ENCODE measurements at regions not wholly inside any gene's neighbourhood (a gene's known extent, or its start where the extent isn't known, plus 50 kb on each side); places are given as distances from the start of the nearest gene placed in this dataset.

- Histone ChIP-seq H3K79me2 (ENCODE audit: control insufficient read depth in 1 of 2, insufficient read depth in 2 of 2, low read length in 2 of 2) (peaks cover 31 to 100% of the 10 kb centered on the region in 2 experiments), H3K79me1 (ENCODE audit: low read depth, low read length) (peaks cover 3% of the 10 kb centered on the region), H3K4me3 (ENCODE audit: extremely low read depth in 1 of 4, insufficient read depth in 2 of 4, low read depth in 3 of 4, low read length in 4 of 4) (no peak overlapping the region), H4K5ac (ENCODE audit: insufficient read length, low read depth, low read length) (no peak overlapping the region), H2BK120ac (replicated peaks; ENCODE audit: low read depth, low read length) (no peak overlapping the region), H3K9ac (replicated peaks in 1 of 4; ENCODE audit: extremely low read depth in 1 of 4, low read depth in 3 of 4, low read length in 3 of 4) (no peak overlapping the region), H3K27ac (ENCODE audit: low read depth, low read length) (no peak overlapping the region), H3K27me3 (replicated peaks in 1 of 4; ENCODE audit: control insufficient read depth in 3 of 4, extremely low read depth in 1 of 4, insufficient read depth in 3 of 4, low read length in 3 of 4) (no peaks in the 10 kb centered on the region), H2BK12ac (ENCODE audit: low read depth, low read length) (no peak overlapping the region), H3K4me1 (replicated peaks in 1 of 4; ENCODE audit: control insufficient read depth in 3 of 4, insufficient read depth in 4 of 4, low read length in 3 of 4) (peaks cover 0 to 7% (median 0%) of the 10 kb centered on the region in 4 experiments; a peak in 4 of 7 replicates), H4K91ac (replicated peaks; ENCODE audit: insufficient read length, low read length) (no peak overlapping the region), H2BK5ac (ENCODE audit: low read depth, low read length) (no peak overlapping the region), H3K56ac (replicated peaks; ENCODE audit: insufficient read length, low read depth, low read length) (no peak overlapping the region), H3K23me2 (ENCODE audit: low read depth, low read length) (no peaks in the 10 kb centered on the region), H3K4me2 (ENCODE audit: insufficient read depth in 1 of 2, low read depth in 2 of 2, low read length in 2 of 2) (no peak overlapping the region), H2AFZ (ENCODE audit: low read length) (no peak overlapping the region), H2BK15ac (ENCODE audit: low read length) (no peak overlapping the region), H4K8ac (ENCODE audit: extremely low read depth, insufficient read depth, low read length) (no peak overlapping the region), H2BK20ac (ENCODE audit: low read length) (no peak overlapping the region), H2AK5ac (ENCODE audit: low read depth, low read length) (no peak overlapping the region), H4K20me1 (replicated peaks in 1 of 2; ENCODE audit: control insufficient read depth in 1 of 2, insufficient read depth in 2 of 2, low read length in 2 of 2) (peaks cover 10 to 11% of the 10 kb centered on the region in 2 experiments), H3K36me3 (ENCODE audit: control insufficient read depth in 2 of 4, insufficient read depth in 4 of 4, low read length in 3 of 4) (no peaks in the 10 kb centered on the region; a peak in 2 of 8 replicates), H3K18ac (ENCODE audit: extremely low read depth, low read length) (no peak overlapping the region), H3K14ac (ENCODE audit: insufficient read length) (no peak overlapping the region), H3K4ac (replicated peaks; ENCODE audit: insufficient read length, low read depth, low read length) (no peak overlapping the region), H3K9me3 (ENCODE audit: insufficient read depth in 2 of 2, low read depth in 1 of 2, low read length in 1 of 2) (peaks cover 0 to 4% of the 10 kb centered on the region in 2 experiments; a peak in 1 of 4 replicates), H3K23ac (ENCODE audit: insufficient read length) (no peak overlapping the region)
- ChIA-PET POLR2A (ENCODE audit: partially characterized antibody) (interaction anchor here (0.6 to 1.0 kb wide), 2 partner anchors 24 to 26 kb away, joined by 3 read pairs; no protein-coding TSS in a partner anchor), CTCF (ENCODE audit: partially characterized antibody) (interaction anchor here (0.6 to 1.3 kb wide), 3 partner anchors 10 to 644 kb away, joined by 3 to 6 read pairs (median 5); no protein-coding TSS in a partner anchor)
- WGBS, 2 experiments (ENCODE audit: extremely low coverage in 1 of 2, insufficient coverage in 1 of 2, insufficient read length in 1 of 2, insufficient replicate concordance in 2 of 2, low coverage in 1 of 2, low lambda C conversion rate in 2 of 2, missing lambda C conversion rate in 1 of 2): 94% methylated on average over 2 of the region's 2 CpGs; no CpG with 5 or more reads in 1 of the 2 experiments
- FAIRE-seq (no peak), DNase-seq (ENCODE audit: low read depth in 1 of 2, low spot score in 2 of 2) (no peak)
Measured at GRCh38 chr3:72421786-72422185, 426.5 kb downstream of the SHQ1 start.

Data from H1 (cell line).